Body of pancreas (tissue), 4 donors: ENCODE measurements at regions not wholly inside any gene's neighbourhood (a gene's known extent, or its start where the extent isn't known, plus 50 kb on each side); places are given as distances from the start of the nearest gene placed in this dataset.

Source experiments
- ATAC-seq: fragments of 150-250 bp; one replicate; pipeline ENCODE4 v1.9.1; 2016
- DNase-seq, 4 donors: peaks; one replicate each; pipeline ENCODE4 v3.0.0-alpha.2; 2019
- H3K27ac ChIP-seq, 4 donors: fragments of 200-600 bp; sonication (generic); 1 replicate in 3 of 4; 2 replicates in 1 of 4; pipeline versions ENCODE4 v1.5.1 to v1.6.1; 2016 to 2019; ENCODE audit warnings: mild to moderate bottlenecking in 1 of 4, mixed read lengths in 1 of 4, moderate library complexity in 1 of 4
- H3K27me3 ChIP-seq, 2 donors: fragments of 200-600 bp; sonication (generic); one replicate each; pipeline ENCODE4 v1.6.0; 2016; ENCODE audit warnings: mild to moderate bottlenecking in 1 of 2
- H3K36me3 ChIP-seq, 2 donors: fragments of 200-600 bp; sonication (generic); replicated peaks in 1 of 2; 2 replicates each; pipeline ENCODE4 v1.5.1; 2016; ENCODE audit warnings: low read depth in 2 of 2; ENCODE audit not compliant: insufficient read depth in 1 of 2
- H3K4me1 ChIP-seq: fragments of 200-600 bp; sonication (generic); one replicate; pipeline ENCODE4 v1.6.0; 2016
- H3K4me3 ChIP-seq, 2 donors: fragments of 200-600 bp; sonication (generic); 1 replicate in 1 of 2; 2 replicates in 1 of 2; pipeline ENCODE4 v1.5.1; 2016 to 2019
- H3K9me3 ChIP-seq, 3 donors: fragments of 200-600 bp; sonication (generic); 1 replicate in 2 of 3; 2 replicates in 1 of 3; pipeline ENCODE4 v1.5.1; 2016
- POLR2A ChIP-seq, 3 donors: fragments of 450-650 bp; IDR thresholded peaks; one replicate each; pipeline ENCODE4 v1.6.1; 2016; ENCODE audit warnings: antibody characterized with exemption in 3 of 3, mild to moderate bottlenecking in 2 of 3
- WGBS, 2 donors: methylation state at CpG; one replicate each; pipeline ENCODE4 v1.1.5; 2017; 5-methylcytosine and 5-hydroxymethylcytosine counted together
- intact Hi-C: fragments of 100-400 bp; cut with DNase I; formaldehyde crosslinking; loops from one replicate; pipeline ENCODE4 v1.15.1; 2023
- TF ChIP-seq, protein P1 (sequence below), 7 experiments: fragments of 450-650 bp in 4 of 7; fragments of 200-600 bp in 3 of 7; sonication (generic) in 3 of 7; IDR thresholded peaks; one replicate each; pipeline ENCODE4 v1.5.1; 2016 to 2019; ENCODE audit warnings: antibody characterized with exemption in 7 of 7

DNA sequence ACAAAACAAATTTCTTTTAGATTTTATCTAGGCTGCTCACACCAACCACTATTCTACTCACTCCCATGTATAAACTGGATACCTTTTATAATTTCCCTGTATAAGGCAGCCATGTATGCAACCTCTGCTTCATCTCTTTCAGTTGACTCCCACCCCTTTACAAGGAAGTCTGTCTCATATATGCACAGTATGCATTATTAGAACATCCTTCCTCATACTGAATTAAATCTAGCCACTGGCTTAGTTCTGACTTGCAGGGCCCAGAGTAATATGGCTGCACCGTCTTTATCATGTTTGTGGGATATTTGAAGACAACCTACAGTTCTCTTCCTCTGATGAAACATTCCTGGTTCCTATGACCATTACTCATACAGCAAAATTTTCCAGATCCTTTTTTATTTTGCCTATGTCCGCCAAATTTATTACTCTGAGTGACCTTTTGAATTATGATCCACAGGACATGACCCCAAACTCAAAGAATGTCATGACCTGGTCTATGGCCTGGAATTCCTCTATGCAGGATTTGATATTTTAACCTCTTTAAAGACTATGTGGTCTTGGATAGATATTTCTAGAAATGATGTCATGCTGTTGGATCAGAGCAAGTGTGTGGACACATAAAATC lies 76.6 kb upstream of the ITGA1 start:
- intact Hi-C loops = no loop called here
- no peaks in the 10 kb centered on the region for H3K9me3 ChIP-seq
- no peaks in the 10 kb centered on the region for H3K36me3 ChIP-seq
- TF ChIP-seq, protein P1, sequence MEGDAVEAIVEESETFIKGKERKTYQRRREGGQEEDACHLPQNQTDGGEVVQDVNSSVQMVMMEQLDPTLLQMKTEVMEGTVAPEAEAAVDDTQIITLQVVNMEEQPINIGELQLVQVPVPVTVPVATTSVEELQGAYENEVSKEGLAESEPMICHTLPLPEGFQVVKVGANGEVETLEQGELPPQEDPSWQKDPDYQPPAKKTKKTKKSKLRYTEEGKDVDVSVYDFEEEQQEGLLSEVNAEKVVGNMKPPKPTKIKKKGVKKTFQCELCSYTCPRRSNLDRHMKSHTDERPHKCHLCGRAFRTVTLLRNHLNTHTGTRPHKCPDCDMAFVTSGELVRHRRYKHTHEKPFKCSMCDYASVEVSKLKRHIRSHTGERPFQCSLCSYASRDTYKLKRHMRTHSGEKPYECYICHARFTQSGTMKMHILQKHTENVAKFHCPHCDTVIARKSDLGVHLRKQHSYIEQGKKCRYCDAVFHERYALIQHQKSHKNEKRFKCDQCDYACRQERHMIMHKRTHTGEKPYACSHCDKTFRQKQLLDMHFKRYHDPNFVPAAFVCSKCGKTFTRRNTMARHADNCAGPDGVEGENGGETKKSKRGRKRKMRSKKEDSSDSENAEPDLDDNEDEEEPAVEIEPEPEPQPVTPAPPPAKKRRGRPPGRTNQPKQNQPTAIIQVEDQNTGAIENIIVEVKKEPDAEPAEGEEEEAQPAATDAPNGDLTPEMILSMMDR (IDR thresholded peaks at IDR 0.05) = no peak
- no peak overlapping the region for H3K4me3 ChIP-seq
- H3K27me3 ChIP-seq = no peaks in the 10 kb centered on the region
- H3K27ac ChIP-seq = no peak overlapping the region
- peaks cover 10% of the 10 kb centered on the region for H3K4me1 ChIP-seq
- DNase-seq (no peak), ATAC-seq (peak; percentile 42)
- WGBS, 2 donors = 85 to 93% methylated on average over 2 of the region's 2 CpGs

DNA sequence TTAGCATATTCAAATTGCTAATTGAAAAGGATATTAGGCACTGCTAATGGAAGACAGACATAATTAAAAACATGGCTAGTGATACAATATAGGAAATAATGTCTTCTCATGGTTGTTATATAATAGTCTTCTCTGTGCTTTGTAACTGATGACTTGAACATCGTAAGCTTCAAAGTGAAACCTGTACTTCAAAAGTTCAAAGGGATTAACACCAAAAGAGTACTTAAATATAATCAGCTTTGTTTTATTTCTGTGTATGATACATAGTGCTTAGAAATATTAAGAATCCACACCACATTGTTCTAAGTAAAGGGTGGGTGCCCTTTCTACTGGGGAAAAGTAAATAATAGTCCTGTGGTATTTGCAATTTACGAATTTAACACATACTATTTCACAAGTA lies 75.4 kb upstream of the ITGA1 start:
- DNase-seq = no peak
- H3K4me3 ChIP-seq = no peak overlapping the region
- 93 to 95% methylated on average over 2 of the region's 2 CpGs for WGBS, 2 donors
- TF ChIP-seq, protein P1 (IDR thresholded peaks at IDR 0.05) = no peak
- TF ChIP-seq POLR2A (IDR thresholded peaks at IDR 0.05) = no peak
- H3K27ac ChIP-seq = no peak overlapping the region
- intact Hi-C loops = no loop called here
- no peak for ATAC-seq
- no peaks in the 10 kb centered on the region for H3K9me3 ChIP-seq
- H3K36me3 ChIP-seq = no peaks in the 10 kb centered on the region
- H3K27me3 ChIP-seq = no peaks in the 10 kb centered on the region
- peaks cover 10% of the 10 kb centered on the region for H3K4me1 ChIP-seq

DNA sequence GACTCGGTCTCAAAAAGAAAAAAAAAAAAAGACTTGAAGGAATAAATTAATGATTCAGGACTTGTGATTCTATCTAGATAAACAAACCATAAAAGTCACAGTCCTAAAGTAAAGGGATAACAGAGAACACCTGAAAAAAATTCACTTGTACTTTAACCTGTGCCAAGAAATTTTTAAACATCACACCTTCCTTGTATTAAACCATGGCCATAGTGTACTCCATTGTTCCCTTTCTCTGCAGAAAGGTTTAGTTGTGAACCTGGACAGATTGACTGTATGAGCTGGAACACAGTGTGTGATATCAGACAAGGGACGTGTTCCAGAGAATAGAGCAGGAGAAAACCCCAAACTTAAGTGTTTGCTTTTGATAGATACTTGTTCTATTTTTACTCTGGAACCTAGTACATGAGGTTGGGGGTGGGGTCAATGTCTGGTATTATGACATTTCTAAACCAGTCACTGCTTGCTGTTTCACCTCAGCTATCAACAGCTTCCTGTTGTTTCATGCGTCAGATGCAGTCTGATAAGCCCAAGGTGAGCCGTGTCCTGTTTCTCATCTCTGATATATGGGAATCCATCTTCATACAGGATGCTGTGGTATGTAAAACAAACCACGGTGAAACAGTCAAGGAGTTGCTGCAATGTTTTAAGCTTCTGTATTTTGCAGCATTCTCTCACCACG lies 62.5 kb upstream of the ITGA1 start:
- H3K9me3 ChIP-seq = no peaks in the 10 kb centered on the region
- intact Hi-C loops = no loop called here
- WGBS, 2 donors = 11 to 14% methylated on average over 6 of the region's 6 CpGs
- H3K27ac ChIP-seq = peak overlapping the region in 2 of 4 donors; percentile 14 to 59
- H3K36me3 ChIP-seq = no peaks in the 10 kb centered on the region
- H3K4me1 ChIP-seq = peaks cover 29% of the 10 kb centered on the region
- DNase-seq (peak; percentile 15 to 55 (median 20)), ATAC-seq (peak; percentile 82)
- H3K27me3 ChIP-seq = no peaks in the 10 kb centered on the region
- TF ChIP-seq, protein P1 (IDR thresholded peaks at IDR 0.05) = no peak
- TF ChIP-seq POLR2A (IDR thresholded peaks at IDR 0.05) = no peak
- H3K4me3 ChIP-seq = no peak overlapping the region

GRCh38 chr5:52725808-52726207 lies 61.9 kb upstream of the ITGA1 start:
- H3K4me3 ChIP-seq = no peak overlapping the region
- TF ChIP-seq, protein P1 (IDR thresholded peaks at IDR 0.05) = no peak
- TF ChIP-seq POLR2A (IDR thresholded peaks at IDR 0.05) = no peak
- H3K27me3 ChIP-seq = no peaks in the 10 kb centered on the region
- WGBS, 2 donors = 17 to 19% methylated on average over 3 of the region's 3 CpGs
- H3K4me1 ChIP-seq = peaks cover 29% of the 10 kb centered on the region
- H3K9me3 ChIP-seq = no peaks in the 10 kb centered on the region
- intact Hi-C loops = no loop called here
- DNase-seq (peak; percentile 11 to 52 (median 20)), ATAC-seq (peak; percentile 25)
- peak overlapping the region in 2 of 4 donors; percentile 14 to 59 for H3K27ac ChIP-seq
- no peaks in the 10 kb centered on the region for H3K36me3 ChIP-seq

DNA sequence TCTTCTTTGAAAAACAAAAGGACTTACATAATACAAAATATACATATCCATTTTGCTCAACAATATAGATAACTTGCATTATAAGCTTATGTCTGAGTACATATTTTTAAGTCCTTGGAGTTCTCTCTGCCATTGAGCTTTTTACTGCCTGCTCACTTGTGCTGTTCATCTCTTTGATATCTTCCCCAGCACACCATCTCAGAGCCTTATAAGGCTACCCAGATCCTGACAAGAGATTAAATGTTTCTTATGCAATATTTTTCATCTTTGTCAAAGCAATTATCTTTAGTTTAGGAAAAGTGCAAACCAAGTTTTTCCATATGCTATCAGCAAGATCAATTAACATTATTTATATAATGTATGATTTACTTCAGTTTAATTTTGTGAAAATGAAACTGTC lies 60.7 kb upstream of the ITGA1 start:
- H3K36me3 ChIP-seq = no peaks in the 10 kb centered on the region
- no peaks in the 10 kb centered on the region for H3K27me3 ChIP-seq
- H3K4me3 ChIP-seq = no peak overlapping the region
- intact Hi-C loops = no loop called here
- ATAC-seq (no peak), DNase-seq (no peak)
- TF ChIP-seq, protein P1 (IDR thresholded peaks at IDR 0.05) = no peak
- no peak for TF ChIP-seq POLR2A (IDR thresholded peaks at IDR 0.05)
- H3K9me3 ChIP-seq = no peaks in the 10 kb centered on the region
- peaks cover 29% of the 10 kb centered on the region for H3K4me1 ChIP-seq
- H3K27ac ChIP-seq = no peak overlapping the region
